ENCODE measurements at regions not wholly inside any gene's neighbourhood (a gene's known extent, or its start where the extent isn't known, plus 50 kb on each side); places are given as distances from the start of the nearest gene placed in this dataset.

- DNase-seq (ENCODE audit: low spot score) = no peak
Observed at GRCh38 chr7:26553582-26553981, 261.9 kb downstream of the SNX10 start.

- no peak for DNase-seq (ENCODE audit: low spot score)
Observed at GRCh38 chr7:26554952-26555351, 263.3 kb downstream of the SNX10 start.

- DNase-seq (ENCODE audit: low spot score) = no peak
Observed at GRCh38 chr7:26556061-26556881, 264.6 kb downstream of the SNX10 start.

- DNase-seq (ENCODE audit: low spot score) = no peak
Observed at GRCh38 chr7:26560526-26561256, 269.0 kb downstream of the SNX10 start.

- no peak for DNase-seq (ENCODE audit: low spot score)
Observed at GRCh38 chr7:26562841-26563240, 271.2 kb downstream of the SNX10 start.

GRCh38 chr7:26563406-26563805, 271.7 kb downstream of the SNX10 start:
- DNase-seq (ENCODE audit: low spot score) = no peak

GRCh38 chr7:26567266-26567665, 275.6 kb downstream of the SNX10 start:
- DNase-seq (ENCODE audit: low spot score) = no peak

GRCh38 chr7:26574476-26574875, 282.8 kb downstream of the SNX10 start:
- DNase-seq (ENCODE audit: low spot score) = peak; percentile 47

GRCh38 chr7:26580064-26580591, 284.3 kb downstream of the SKAP2 start:
- no peak for DNase-seq (ENCODE audit: low spot score)

GRCh38 chr7:26580711-26581110, 283.7 kb downstream of the SKAP2 start:
- no peak for DNase-seq (ENCODE audit: low spot score)

- no peak for DNase-seq (ENCODE audit: low spot score)
Observed at GRCh38 chr7:26583094-26583648, 281.2 kb downstream of the SKAP2 start.

GRCh38 chr7:26584326-26584725, 280.1 kb downstream of the SKAP2 start:
- no peak for DNase-seq (ENCODE audit: low spot score)

GRCh38 chr7:26584987-26585665, 279.3 kb downstream of the SKAP2 start:
- no peak for DNase-seq (ENCODE audit: low spot score)

GRCh38 chr7:26587536-26587935, 276.9 kb downstream of the SKAP2 start:
- no peak for DNase-seq (ENCODE audit: low spot score)

- no peak for DNase-seq (ENCODE audit: low spot score)
Observed at GRCh38 chr7:26588511-26588910, 275.9 kb downstream of the SKAP2 start.

- DNase-seq (ENCODE audit: low spot score) = no peak
Observed at GRCh38 chr7:26590709-26591108, 273.7 kb downstream of the SKAP2 start.

- DNase-seq (ENCODE audit: low spot score) = peak; percentile 23
Observed at GRCh38 chr7:26592011-26592410, 272.4 kb downstream of the SKAP2 start.

GRCh38 chr7:26593393-26593792, 271.0 kb downstream of the SKAP2 start:
- no peak for DNase-seq (ENCODE audit: low spot score)

GRCh38 chr7:26593896-26594295, 270.5 kb downstream of the SKAP2 start:
- no peak for DNase-seq (ENCODE audit: low spot score)

GRCh38 chr7:26594553-26594952, 269.8 kb downstream of the SKAP2 start:
- no peak for DNase-seq (ENCODE audit: low spot score)

GRCh38 chr7:26598867-26599266, 265.5 kb downstream of the SKAP2 start:
- no peak for DNase-seq (ENCODE audit: low spot score)

GRCh38 chr7:26599982-26600381, 264.4 kb downstream of the SKAP2 start:
- DNase-seq (ENCODE audit: low spot score) = no peak
